Coronary artery (tissue), 2 donors: ENCODE measurements at regions not wholly inside any gene's neighbourhood (a gene's known extent, or its start where the extent isn't known, plus 50 kb on each side); places are given as distances from the start of the nearest gene placed in this dataset.

Experiments used
- DNase-seq: peaks from one replicate; pipeline ENCODE4 v3.0.0-alpha.2; 2017; ENCODE audit warnings: low spot score
- H3K27ac ChIP-seq, 2 donors: fragments of 200-600 bp; sonication (generic); one replicate each; pipeline ENCODE4 v1.5.1; 2016 to 2019
- H3K4me3 ChIP-seq: fragments of 200-600 bp; sonication (generic); 2 replicates; pipeline ENCODE4 v1.5.1; 2016; ENCODE audit warnings: mild to moderate bottlenecking, moderate library complexity
- TF ChIP-seq, protein P1 (sequence below): fragments of 200-600 bp; sonication (generic); IDR thresholded peaks from one replicate; pipeline ENCODE4 v1.5.1; 2019; ENCODE audit warnings: antibody characterized with exemption

- Histone ChIP-seq H3K27ac (no peak overlapping the region), H3K4me3 (no peak overlapping the region)
- peak; percentile 26 for DNase-seq
- TF ChIP-seq, protein P1, sequence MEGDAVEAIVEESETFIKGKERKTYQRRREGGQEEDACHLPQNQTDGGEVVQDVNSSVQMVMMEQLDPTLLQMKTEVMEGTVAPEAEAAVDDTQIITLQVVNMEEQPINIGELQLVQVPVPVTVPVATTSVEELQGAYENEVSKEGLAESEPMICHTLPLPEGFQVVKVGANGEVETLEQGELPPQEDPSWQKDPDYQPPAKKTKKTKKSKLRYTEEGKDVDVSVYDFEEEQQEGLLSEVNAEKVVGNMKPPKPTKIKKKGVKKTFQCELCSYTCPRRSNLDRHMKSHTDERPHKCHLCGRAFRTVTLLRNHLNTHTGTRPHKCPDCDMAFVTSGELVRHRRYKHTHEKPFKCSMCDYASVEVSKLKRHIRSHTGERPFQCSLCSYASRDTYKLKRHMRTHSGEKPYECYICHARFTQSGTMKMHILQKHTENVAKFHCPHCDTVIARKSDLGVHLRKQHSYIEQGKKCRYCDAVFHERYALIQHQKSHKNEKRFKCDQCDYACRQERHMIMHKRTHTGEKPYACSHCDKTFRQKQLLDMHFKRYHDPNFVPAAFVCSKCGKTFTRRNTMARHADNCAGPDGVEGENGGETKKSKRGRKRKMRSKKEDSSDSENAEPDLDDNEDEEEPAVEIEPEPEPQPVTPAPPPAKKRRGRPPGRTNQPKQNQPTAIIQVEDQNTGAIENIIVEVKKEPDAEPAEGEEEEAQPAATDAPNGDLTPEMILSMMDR, result no peak
Measured at GRCh38 chr6:167532410-167533288, 207.8 kb downstream of the TTLL2 start.

GRCh38 chr6:167533851-167534250 lies 209.0 kb downstream of the TTLL2 start:
- TF ChIP-seq, protein P1, result no peak
- Histone ChIP-seq H3K27ac (no peak overlapping the region), H3K4me3 (no peak overlapping the region)
- DNase-seq, result no peak

GRCh38 chr6:167537816-167538215 lies 212.9 kb downstream of the TTLL2 start:
- Histone ChIP-seq H3K4me3 (no peak overlapping the region), H3K27ac (no peak overlapping the region)

GRCh38 chr6:167538746-167539145 lies 213.9 kb downstream of the TTLL2 start:
- Histone ChIP-seq H3K4me3 (no peak overlapping the region), H3K27ac (no peak overlapping the region)
- TF ChIP-seq, protein P1, result no peak
- no peak for DNase-seq

More at GRCh38 chr6:167537816-167538215, 212.9 kb downstream of the TTLL2 start:
- DNase-seq, result no peak
- TF ChIP-seq, protein P1, result no peak

- H3K4me3 ChIP-seq, result no peak overlapping the region
- no peak for DNase-seq
- TF ChIP-seq, protein P1, result no peak
- peak overlapping the region; percentile 36 to 76 for H3K27ac ChIP-seq
Measured at GRCh38 chr6:167540796-167541195, 215.9 kb downstream of the TTLL2 start.

- TF ChIP-seq, protein P1, result no peak
- Histone ChIP-seq H3K4me3 (no peak overlapping the region), H3K27ac (no peak overlapping the region)
- DNase-seq, result no peak
Measured at GRCh38 chr6:167541544-167541943, 216.7 kb downstream of the TTLL2 start.
